H1 (cell line): ENCODE measurements at regions not wholly inside any gene's neighbourhood (a gene's known extent, or its start where the extent isn't known, plus 50 kb on each side); places are given as distances from the start of the nearest gene placed in this dataset.

Experiments used
- CTCF ChIA-PET: fragments of 300-600 bp; sonication (Branson Sonifier 250); formaldehyde crosslinking; loops from one replicate; lab custom pipeline; 2021; ENCODE audit not compliant: partially characterized antibody; lab: Charles Lee
- POLR2A ChIA-PET: fragments of 300-600 bp; sonication (Branson Sonifier 250); formaldehyde crosslinking; loops from one replicate; lab custom pipeline; 2021; ENCODE audit warnings: inconsistent platforms; ENCODE audit not compliant: partially characterized antibody; lab: Charles Lee
- DNase-seq, 2 experiments: peaks; one replicate each; pipeline versions ENCODE4 v3.0.0 to v3.0.0-alpha.2; 2010 to 2022; ENCODE audit warnings: low spot score in 2 of 2, low read depth in 1 of 2, mixed read lengths in 1 of 2
- FAIRE-seq: peaks from 2 replicates; lab custom pipeline; 2011; peaks lifted over from hg19 to GRCh38; lab: Jason Lieb, UNC
- H2AFZ ChIP-seq: 2 replicates; pipeline ENCODE4 v1.8.1; 2012; ENCODE audit warnings: low read length, inconsistent platforms
- H2AK5ac ChIP-seq: 2 replicates; pipeline ENCODE4 v1.6.1; 2013; ENCODE audit warnings: low read depth, low read length
- H2BK120ac ChIP-seq: replicated peaks from 2 replicates; pipeline ENCODE3; 2013; ENCODE audit warnings: low read depth, low read length, inconsistent platforms
- H2BK12ac ChIP-seq: 2 replicates; pipeline ENCODE4 v1.6.1; 2013; ENCODE audit warnings: low read depth, low read length
- H2BK15ac ChIP-seq: 2 replicates; pipeline ENCODE4 v1.6.1; 2013; ENCODE audit warnings: low read length
- H2BK20ac ChIP-seq: 2 replicates; pipeline ENCODE4 v1.6.1; 2013; ENCODE audit warnings: low read length
- H2BK5ac ChIP-seq: 2 replicates; pipeline ENCODE4 v1.6.1; 2013; ENCODE audit warnings: low read depth, low read length
- H3K14ac ChIP-seq: 2 replicates; pipeline ENCODE4 v1.6.1; 2013; ENCODE audit warnings: inconsistent platforms; ENCODE audit not compliant: insufficient read length
- H3K18ac ChIP-seq: 2 replicates; pipeline ENCODE4 v1.6.1; 2013; ENCODE audit warnings: low read length; ENCODE audit errors: extremely low read depth
- H3K23ac ChIP-seq: 2 replicates; pipeline ENCODE4 v1.6.1; 2013; ENCODE audit warnings: inconsistent platforms; ENCODE audit not compliant: insufficient read length
- H3K23me2 ChIP-seq: 2 replicates; pipeline ENCODE4 v1.6.1; 2013; ENCODE audit warnings: low read depth, low read length
- H3K27ac ChIP-seq: 2 replicates; pipeline ENCODE4 v1.6.1; 2011; ENCODE audit warnings: low read depth, low read length, inconsistent platforms
- H3K27me3 ChIP-seq, 4 experiments: replicated peaks in 1 of 4; 1 replicate in 1 of 4; 2 replicates in 3 of 4; pipeline versions ENCODE4 v1.6.1 to v1.8.1; 2011 to 2013; ENCODE audit warnings: low read length in 3 of 4, mild to moderate bottlenecking in 3 of 4, inconsistent platforms in 2 of 4, mixed read lengths in 2 of 4, moderate library complexity in 1 of 4; ENCODE audit not compliant: control insufficient read depth in 3 of 4, insufficient read depth in 3 of 4; ENCODE audit errors: extremely low read depth in 1 of 4
- H3K36me3 ChIP-seq, 4 experiments: 2 replicates each; pipeline versions ENCODE4 v1.6.1 to v1.8.1; 2011 to 2013; ENCODE audit warnings: mild to moderate bottlenecking in 4 of 4, low read length in 3 of 4, moderate library complexity in 2 of 4, control low read depth in 1 of 4, inconsistent platforms in 1 of 4; ENCODE audit not compliant: insufficient read depth in 4 of 4, control insufficient read depth in 2 of 4
- H3K4ac ChIP-seq: replicated peaks from 2 replicates; pipeline ENCODE3; 2013; ENCODE audit warnings: low read length, low read depth, mixed read lengths, inconsistent platforms; ENCODE audit not compliant: insufficient read length
- H3K4me1 ChIP-seq, 4 experiments: replicated peaks in 1 of 4; 1 replicate in 1 of 4; 2 replicates in 3 of 4; pipeline versions ENCODE4 v1.6.1 to v1.8.1; 2011 to 2013; ENCODE audit warnings: low read length in 3 of 4, inconsistent platforms in 2 of 4, mixed read lengths in 1 of 4; ENCODE audit not compliant: insufficient read depth in 4 of 4, control insufficient read depth in 3 of 4
- H3K4me2 ChIP-seq, 2 experiments: 2 replicates each; pipeline versions ENCODE4 v1.6.1 to v1.8.1; 2011 to 2013; ENCODE audit warnings: low read depth in 2 of 2, low read length in 2 of 2, control low read depth in 1 of 2, inconsistent platforms in 1 of 2, mild to moderate bottlenecking in 1 of 2; ENCODE audit not compliant: insufficient read depth in 1 of 2
- H3K4me3 ChIP-seq, 4 experiments: fragments of 200-600, 300-600 bp in 1 of 4; sonication (generic), shearing (Covaris generic), sonication (Bioruptor Twin) in 1 of 4; 2 replicates each; pipeline versions ENCODE4 v1.5.1 to v1.8.1; 2011 to 2016; ENCODE audit warnings: low read length in 4 of 4, low read depth in 3 of 4, control low read depth in 2 of 4, inconsistent platforms in 2 of 4, mild to moderate bottlenecking in 2 of 4, mixed read lengths in 1 of 4, moderate library complexity in 1 of 4; ENCODE audit not compliant: insufficient read depth in 2 of 4; ENCODE audit errors: extremely low read depth in 1 of 4
- H3K56ac ChIP-seq: replicated peaks from 2 replicates; pipeline ENCODE3; 2013; ENCODE audit warnings: low read depth, mild to moderate bottlenecking, mixed read lengths, low read length, inconsistent platforms; ENCODE audit not compliant: insufficient read length
- H3K79me1 ChIP-seq: 2 replicates; pipeline ENCODE4 v1.6.1; 2013; ENCODE audit warnings: low read depth, low read length, control low read depth
- H3K79me2 ChIP-seq, 2 experiments: 2 replicates each; pipeline versions ENCODE4 v1.6.1 to v1.8.1; 2012 to 2013; ENCODE audit warnings: low read length in 2 of 2, mild to moderate bottlenecking in 2 of 2, inconsistent platforms in 1 of 2; ENCODE audit not compliant: insufficient read depth in 2 of 2, control insufficient read depth in 1 of 2
- H3K9ac ChIP-seq, 4 experiments: replicated peaks in 1 of 4; 1 replicate in 1 of 4; 2 replicates in 3 of 4; pipeline versions ENCODE4 v1.6.1 to v1.8.1; 2011 to 2013; ENCODE audit warnings: low read depth in 3 of 4, low read length in 3 of 4, control low read depth in 2 of 4, mild to moderate bottlenecking in 2 of 4, moderate library complexity in 2 of 4, inconsistent platforms in 1 of 4; ENCODE audit errors: extremely low read depth in 1 of 4
- H3K9me3 ChIP-seq, 2 experiments: 2 replicates each; pipeline versions ENCODE4 v1.6.1 to v1.8.1; 2012 to 2013; ENCODE audit warnings: mild to moderate bottlenecking in 2 of 2, moderate library complexity in 2 of 2, control low read depth in 1 of 2, inconsistent platforms in 1 of 2, low read depth in 1 of 2, low read length in 1 of 2, mixed read lengths in 1 of 2; ENCODE audit not compliant: insufficient read depth in 2 of 2
- H4K20me1 ChIP-seq, 2 experiments: replicated peaks in 1 of 2; 2 replicates each; pipeline versions ENCODE3 to v1.8.1; 2011 to 2013; ENCODE audit warnings: inconsistent platforms in 2 of 2, low read length in 2 of 2, mild to moderate bottlenecking in 1 of 2; ENCODE audit not compliant: insufficient read depth in 2 of 2, control insufficient read depth in 1 of 2
- H4K5ac ChIP-seq: 2 replicates; pipeline ENCODE4 v1.6.1; 2013; ENCODE audit warnings: low read length, low read depth, mixed read lengths, inconsistent platforms; ENCODE audit not compliant: insufficient read length
- H4K8ac ChIP-seq: 2 replicates; pipeline ENCODE4 v1.8.0; 2013; ENCODE audit warnings: mild to moderate bottlenecking, moderate library complexity, low read length, inconsistent platforms; ENCODE audit not compliant: insufficient read depth; ENCODE audit errors: extremely low read depth
- H4K91ac ChIP-seq: replicated peaks from 2 replicates; pipeline ENCODE3; 2013; ENCODE audit warnings: low read length, mixed read lengths, inconsistent platforms; ENCODE audit not compliant: insufficient read length
- CHD2 ChIP-seq: IDR thresholded peaks from 2 replicates; pipeline ENCODE4 v1.6.1; 2012; ENCODE audit warnings: low read length, improper control_type of control experiment
- CTBP2 ChIP-seq: IDR thresholded peaks from 2 replicates; pipeline ENCODE4 v1.7.0; 2011; ENCODE audit warnings: borderline replicate concordance, mild to moderate bottlenecking, moderate library complexity, mixed read lengths, low read length; ENCODE audit not compliant: insufficient read depth, insufficient read length
- EGR1 ChIP-seq: IDR thresholded peaks from 2 replicates; pipeline ENCODE4 v1.6.1; 2011; ENCODE audit warnings: low read depth, low read length, borderline replicate concordance
- EP300 ChIP-seq, 2 experiments: IDR thresholded peaks; 1 replicate in 1 of 2; 2 replicates in 1 of 2; pipeline ENCODE4 v1.6.1; 2011 to 2012; ENCODE audit warnings: low read depth in 2 of 2, low read length in 2 of 2, mild to moderate bottlenecking in 2 of 2, borderline replicate concordance in 1 of 2, inconsistent platforms in 1 of 2, moderate library complexity in 1 of 2
- EZH2 ChIP-seq: fragments of 200-600 bp; sonication (generic); IDR thresholded peaks from 2 replicates; pipeline ENCODE4 v1.7.1; 2012; ENCODE audit warnings: low read depth, mild to moderate bottlenecking, moderate library complexity, low read length, inconsistent platforms; ENCODE audit not compliant: severe bottlenecking
- HDAC6 ChIP-seq: IDR thresholded peaks from one replicate; pipeline ENCODE4 v1.7.1; 2012; ENCODE audit warnings: low read depth, mild to moderate bottlenecking, inconsistent platforms, low read length, moderate library complexity
- NANOG ChIP-seq: IDR thresholded peaks from 2 replicates; pipeline ENCODE4 v1.6.1; 2011; ENCODE audit warnings: low read length, low read depth, mild to moderate bottlenecking, inconsistent platforms; ENCODE audit not compliant: insufficient read depth, poor library complexity, severe bottlenecking
- PHF8 ChIP-seq: fragments of 200-600 bp; sonication (generic); conservative IDR thresholded peaks from 2 replicates; pipeline ENCODE4 v1.7.1; 2012; ENCODE audit warnings: low read depth, mild to moderate bottlenecking, inconsistent platforms, low read length, moderate library complexity
- POLR2AphosphoS5 ChIP-seq: IDR thresholded peaks from 2 replicates; pipeline ENCODE4 v1.6.1; 2011; ENCODE audit warnings: low read depth, low read length
- RFX5 ChIP-seq: IDR thresholded peaks from 2 replicates; pipeline ENCODE4 v1.6.1; 2011; ENCODE audit warnings: low read depth, low read length, improper control_type of control experiment, borderline replicate concordance
- SUZ12 ChIP-seq: fragments of 200-600 bp; sonication (generic); IDR thresholded peaks from 2 replicates; pipeline ENCODE4 v1.6.1; 2012; ENCODE audit warnings: mild to moderate bottlenecking, inconsistent platforms, low read length, moderate library complexity, mixed read lengths
- TAF1 ChIP-seq: IDR thresholded peaks from 2 replicates; pipeline ENCODE4 v1.6.1; 2011; ENCODE audit warnings: mild to moderate bottlenecking, low read depth, low read length
- TEAD4 ChIP-seq: IDR thresholded peaks from 2 replicates; pipeline ENCODE4 v1.6.1; 2012; ENCODE audit warnings: low read depth, low read length, inconsistent platforms, mixed read lengths
- WGBS, 2 experiments: shearing (Covaris generic) in 1 of 2; methylation state at CpG; one replicate each; pipeline versions ENCODE4 v1.1.6 to v1.1.7; 2013 to 2015; ENCODE audit warnings: low lambda C conversion rate in 2 of 2, mixed read lengths in 2 of 2, inconsistent platforms in 1 of 2, low coverage in 1 of 2, missing lambda C conversion rate in 1 of 2; ENCODE audit not compliant: insufficient replicate concordance in 2 of 2, insufficient coverage in 1 of 2, insufficient read length in 1 of 2; ENCODE audit errors: extremely low coverage in 1 of 2, missing lambda C conversion rate in 1 of 2; 5-methylcytosine and 5-hydroxymethylcytosine counted together

DNA sequence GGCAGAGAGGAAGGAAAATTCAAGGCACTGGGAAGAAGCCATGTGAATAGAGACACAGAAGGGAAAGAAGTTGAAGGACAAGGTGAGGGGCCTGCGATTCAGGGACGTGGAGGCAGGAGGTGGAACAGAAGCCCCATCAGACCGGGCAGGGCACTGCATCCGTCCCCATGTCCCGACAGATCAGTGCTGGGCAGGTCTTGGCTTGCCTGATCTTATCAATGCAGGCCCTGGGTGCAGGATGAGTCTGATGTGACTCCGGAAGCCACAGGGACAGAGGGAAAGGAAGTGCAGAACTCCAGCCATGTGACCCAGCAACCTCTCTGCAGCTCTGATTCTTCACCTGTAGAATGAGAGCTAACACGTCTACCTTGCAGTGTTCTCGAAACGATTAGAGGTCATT, 136.2 kb upstream of the CTBP2 start:
- Histone ChIP-seq H3K79me1 (no peaks in the 10 kb centered on the region), H3K23me2 (no peaks in the 10 kb centered on the region), H4K91ac (no peak overlapping the region), H3K18ac (no peak overlapping the region), H2AFZ (peak overlapping the region; percentile 6; the same call in 1 of the 2 replicates), H3K9me3 (no peaks in the 10 kb centered on the region), H3K36me3 (no peaks in the 10 kb centered on the region), H3K27me3 (no peaks in the 10 kb centered on the region; a peak in 1 of 7 replicates), H2BK5ac (no peak overlapping the region), H3K14ac (no peak overlapping the region), H2BK15ac (no peak overlapping the region), H4K20me1 (no peaks in the 10 kb centered on the region), H3K9ac (no peak overlapping the region), H3K4ac (no peak overlapping the region), H3K56ac (no peak overlapping the region), H3K4me1 (no peaks in the 10 kb centered on the region), H3K4me2 (no peak overlapping the region), H3K23ac (no peak overlapping the region), H2BK20ac (no peak overlapping the region), H2BK120ac (no peak overlapping the region), H4K8ac (no peak overlapping the region), H2AK5ac (no peak overlapping the region), H4K5ac (no peak overlapping the region), H3K4me3 (no peak overlapping the region), H3K27ac (no peak overlapping the region), H2BK12ac (no peak overlapping the region), H3K79me2 (no peaks in the 10 kb centered on the region)
- DNase-seq (no peak), FAIRE-seq (no peak)
- ChIA-PET CTCF (interaction anchor here (1.0 to 1.1 kb wide), 2 partner anchors 14 to 270 kb away, joined by 3 read pairs; no protein-coding TSS in a partner anchor), POLR2A (no interaction called here)
- 91% methylated on average over 9 of the region's 9 CpGs; no CpG with 5 or more reads in 1 of the 2 experiments for WGBS, 2 experiments
- no peak for TF ChIP-seq TEAD4
- TF ChIP-seq TAF1, result no peak
- no peak for TF ChIP-seq EZH2
- TF ChIP-seq RFX5, result no peak
- no peak for TF ChIP-seq HDAC6
- no peak for TF ChIP-seq NANOG
- TF ChIP-seq SUZ12, result no peak
- no peak for TF ChIP-seq EGR1
- no peak for TF ChIP-seq POLR2AphosphoS5
- no peak for TF ChIP-seq CTBP2
- TF ChIP-seq CHD2, result no peak
- no peak for TF ChIP-seq EP300 (IDR thresholded peaks at IDR 0.05; ENCODE audit: borderline replicate concordance in 1 of 2, low read depth in 2 of 2, low read length in 2 of 2)
- TF ChIP-seq PHF8, result no peak
